Mammary epithelial cell (primary cell): ENCODE measurements at regions not wholly inside any gene's neighbourhood (a gene's known extent, or its start where the extent isn't known, plus 50 kb on each side); places are given as distances from the start of the nearest gene placed in this dataset.

Source experiments
- CTCF ChIP-seq, 2 donors: IDR thresholded peaks in 1 of 2; conservative IDR thresholded peaks in 1 of 2; 2 replicates each; pipeline ENCODE4 v1.5.1; 2011 to 2012; ENCODE audit warnings: inconsistent platforms in 2 of 2, low read length in 2 of 2, mild to moderate bottlenecking in 2 of 2, control low read depth in 1 of 2, low read depth in 1 of 2; ENCODE audit not compliant: insufficient read depth in 1 of 2; ENCODE audit errors: extremely low read depth in 1 of 2
- EZH2 ChIP-seq: IDR thresholded peaks from 2 replicates; pipeline ENCODE4 v1.6.1; 2012; ENCODE audit warnings: low read length, inconsistent platforms, borderline replicate concordance

GRCh38 chr5:122584411-122585300, 190.2 kb upstream of the SNX2 start:
- TF ChIP-seq CTCF (conservative IDR thresholded peaks at IDR 0.05 in 1 of 2, IDR thresholded peaks at IDR 0.05 in 1 of 2; ENCODE audit: extremely low read depth in 1 of 2, insufficient read depth in 1 of 2, low read depth in 1 of 2, low read length in 2 of 2): no peak
- TF ChIP-seq EZH2: no peak
